WTC11 (cell line): ENCODE measurements at regions not wholly inside any gene's neighbourhood (a gene's known extent, or its start where the extent isn't known, plus 50 kb on each side); places are given as distances from the start of the nearest gene placed in this dataset.

ENCODE experiments used
- ATAC-seq: fragments of 200-7000 bp; cut with Tn5 transposase; 2 replicates; pipeline ENCODE4 v1.10.0; 2021; ENCODE audit warnings: mild to moderate bottlenecking, moderate library complexity
- CTCF ChIA-PET: fragments of 300-600 bp; sonication (Branson Sonifier 250); formaldehyde crosslinking; loops from one replicate; lab custom pipeline; 2021; ENCODE audit warnings: antibody characterized with exemption; lab: Charles Lee
- POLR2A ChIA-PET: fragments of 350-600 bp; sonication (Branson Sonifier 250); formaldehyde crosslinking; loops from one replicate; lab custom pipeline; 2021; ENCODE audit warnings: antibody characterized with exemption; lab: Charles Lee
- DNase-seq: peaks from one replicate; pipeline ENCODE4 v3.0.0; 2021; ENCODE audit warnings: low spot score
- H3K27ac Mint-ChIP-seq: 2 replicates; pipeline ENCODE4 v1.8.0; 2021; ENCODE audit warnings: mixed read lengths
- H3K27me3 Mint-ChIP-seq: 2 replicates; pipeline ENCODE4 v1.8.0; 2021; ENCODE audit warnings: low read depth, mild to moderate bottlenecking, moderate library complexity, mixed read lengths
- H3K36me3 Mint-ChIP-seq: 2 replicates; pipeline ENCODE4 v1.8.0; 2021; ENCODE audit warnings: mixed read lengths
- H3K4me1 Mint-ChIP-seq: 2 replicates; pipeline ENCODE4 v1.8.0; 2022; ENCODE audit warnings: mixed read lengths
- H3K4me3 Mint-ChIP-seq: 2 replicates; pipeline ENCODE4 v1.8.0; 2021; ENCODE audit warnings: mild to moderate bottlenecking, moderate library complexity, mixed read lengths
- H3K9me3 Mint-ChIP-seq: 2 replicates; pipeline ENCODE4 v1.8.0; 2021; ENCODE audit warnings: mixed read lengths
- AFF4 ChIP-seq: sonication (generic); formaldehyde crosslinking; IDR thresholded peaks from 2 replicates; pipeline ENCODE4 v1.8.1; 2023; ENCODE audit warnings: mild to moderate bottlenecking, missing genetic modification reagents, borderline replicate concordance
- ARID4B ChIP-seq: sonication (generic); formaldehyde crosslinking; IDR thresholded peaks from 2 replicates; pipeline ENCODE4 v1.8.0; 2023; ENCODE audit warnings: missing genetic modification reagents, mild to moderate bottlenecking, borderline replicate concordance
- CBFB ChIP-seq: sonication (generic); formaldehyde crosslinking; IDR thresholded peaks from 2 replicates; pipeline ENCODE4 v1.8.1; 2022; ENCODE audit warnings: mild to moderate bottlenecking, low read depth, missing genetic modification reagents
- E2F4 ChIP-seq: sonication (generic); formaldehyde crosslinking; IDR thresholded peaks from 2 replicates; pipeline ENCODE4 v1.8.1; 2022; ENCODE audit warnings: low read depth, mild to moderate bottlenecking, moderate library complexity, missing genetic modification reagents, borderline replicate concordance
- FOXJ3 ChIP-seq: sonication (generic); formaldehyde crosslinking; IDR thresholded peaks from 2 replicates; pipeline ENCODE4 v1.9.0; 2021; ENCODE audit warnings: missing genetic modification reagents, mild to moderate bottlenecking, borderline replicate concordance
- FOXP1 ChIP-seq: sonication (generic); formaldehyde crosslinking; IDR thresholded peaks from 2 replicates; pipeline ENCODE4 v1.8.0; 2022; ENCODE audit warnings: missing genetic modification reagents, mild to moderate bottlenecking, moderate library complexity, borderline replicate concordance
- HMGA2 ChIP-seq: fragments of 250-450 bp; sonication (Bioruptor Pico); IDR thresholded peaks from 2 replicates; pipeline ENCODE4 v1.4.0; 2021; ENCODE audit warnings: mild to moderate bottlenecking, moderate library complexity
- MLX ChIP-seq: sonication (generic); formaldehyde crosslinking; IDR thresholded peaks from 2 replicates; pipeline ENCODE4 v1.8.1; 2023; ENCODE audit warnings: mild to moderate bottlenecking, missing genetic modification reagents, moderate library complexity
- PRRX2 ChIP-seq: fragments of 250-450 bp; sonication (Bioruptor Pico); IDR thresholded peaks from 2 replicates; pipeline ENCODE4 v1.8.0; 2021; ENCODE audit warnings: mild to moderate bottlenecking
- USF1 ChIP-seq: sonication (generic); formaldehyde crosslinking; IDR thresholded peaks from 2 replicates; pipeline ENCODE4 v1.8.0; 2022; ENCODE audit warnings: mild to moderate bottlenecking, missing genetic modification reagents
- USF2 ChIP-seq: sonication (generic); formaldehyde crosslinking; IDR thresholded peaks from 2 replicates; pipeline ENCODE4 v1.8.1; 2023; ENCODE audit warnings: mild to moderate bottlenecking, missing genetic modification reagents, moderate library complexity
- ZNF121 ChIP-seq: sonication (generic); formaldehyde crosslinking; IDR thresholded peaks from 2 replicates; pipeline ENCODE4 v1.8.0; 2023; ENCODE audit warnings: missing genetic modification reagents
- ZNF317 ChIP-seq: sonication (generic); formaldehyde crosslinking; IDR thresholded peaks from 2 replicates; pipeline ENCODE4 v1.8.1; 2023; ENCODE audit warnings: low read depth, mild to moderate bottlenecking, moderate library complexity, missing genetic modification reagents, borderline replicate concordance
- ZNF423 ChIP-seq: fragments of 250-450 bp; sonication (Bioruptor Pico); IDR thresholded peaks from 2 replicates; pipeline ENCODE4 v2.1.2; 2022; ENCODE audit warnings: mild to moderate bottlenecking, moderate library complexity
- ZSCAN18 ChIP-seq: fragments of 250-450 bp; sonication (Bioruptor Pico); IDR thresholded peaks from 2 replicates; pipeline ENCODE4 v2.1.2; 2022; ENCODE audit warnings: mild to moderate bottlenecking, moderate library complexity

- Mint-ChIP-seq H3K36me3 (no peaks in the 10 kb centered on the region), H3K27ac (no peak overlapping the region), H3K4me1 (peaks cover 7% of the 10 kb centered on the region), H3K4me3 (no peak overlapping the region), H3K27me3 (peaks cover 3% of the 10 kb centered on the region; the same call in 1 of the 2 replicates), H3K9me3 (no peaks in the 10 kb centered on the region)
- ChIA-PET POLR2A (no interaction called here), CTCF (interaction anchor here (1.5 kb wide), 1 partner anchor 85 kb away, joined by 3 read pairs; no protein-coding TSS in a partner anchor)
- no peak for TF ChIP-seq PRRX2 (CRISPR knock-in tag)
- TF ChIP-seq USF1 (CRISPR knock-in tag) = peak; percentile 74; the same call in 1 of the 2 replicates
- TF ChIP-seq FOXP1 (CRISPR knock-in tag) = no peak
- TF ChIP-seq FOXJ3 (CRISPR knock-in tag) = no peak
- TF ChIP-seq HMGA2 (CRISPR knock-in tag) = no peak
- TF ChIP-seq USF2 = peak; percentile 81
- DNase-seq (no peak), ATAC-seq (peak; percentile 91)
These were observed 197.4 kb upstream of the ATP6AP2 start for GRCh38 chrX:40383360-40383759.

- DNase-seq (no peak), ATAC-seq (peak; percentile 46; the same call in 1 of the 2 replicates)
- H3K27me3 Mint-ChIP-seq = peaks cover 3% of the 10 kb centered on the region; the same call in 1 of the 2 replicates
- CTCF ChIA-PET = interaction anchor here (1.3 kb wide), 1 partner anchor 116 kb away, joined by 3 read pairs; no protein-coding TSS in a partner anchor
- H3K4me3 Mint-ChIP-seq = no peak overlapping the region
- H3K27ac Mint-ChIP-seq = no peak overlapping the region; the same call in 1 of the 2 replicates
- peaks cover 7% of the 10 kb centered on the region for H3K4me1 Mint-ChIP-seq
- H3K9me3 Mint-ChIP-seq = no peaks in the 10 kb centered on the region
- no peaks in the 10 kb centered on the region for H3K36me3 Mint-ChIP-seq
- POLR2A ChIA-PET = no interaction called here
- peak; percentile 86 for TF ChIP-seq ZNF423 (CRISPR knock-in tag)
- TF ChIP-seq ZNF121 (CRISPR knock-in tag) = no peak
These were observed 199.9 kb upstream of the ATP6AP2 start for GRCh38 chrX:40380655-40381488.

GRCh38 chrX:40377684-40378083 is 203.1 kb upstream of the ATP6AP2 start:
- Mint-ChIP-seq H3K4me1 (peaks cover 7% of the 10 kb centered on the region), H3K9me3 (no peaks in the 10 kb centered on the region), H3K4me3 (no peak overlapping the region), H3K27me3 (peaks cover 3% of the 10 kb centered on the region; the same call in 1 of the 2 replicates), H3K36me3 (no peaks in the 10 kb centered on the region), H3K27ac (no peak overlapping the region)
- ATAC-seq (no peak), DNase-seq (no peak)
- CTCF ChIA-PET = no interaction called here
- POLR2A ChIA-PET = no interaction called here
- TF ChIP-seq AFF4 (CRISPR knock-in tag) (no peak), E2F4 (CRISPR knock-in tag) (no peak), MLX (CRISPR knock-in tag) (no peak), ARID4B (CRISPR knock-in tag) (no peak), ZSCAN18 (CRISPR knock-in tag) (no peak), ZNF317 (CRISPR knock-in tag) (no peak), CBFB (CRISPR knock-in tag) (no peak), ZNF121 (CRISPR knock-in tag) (no peak)
